Stimulated activated CD8-positive, alpha-beta memory T cell treated with anti-CD3 and anti-CD28 coated beads, Interleukin-7, amount 100 ng/mL, for 1 hour (primary cell): ENCODE measurements at regions not wholly inside any gene's neighbourhood (a gene's known extent, or its start where the extent isn't known, plus 50 kb on each side); places are given as distances from the start of the nearest gene placed in this dataset.

Experiments used
- DNase-seq, 2 donors: peaks; one replicate each; pipeline ENCODE4 v3.0.0-alpha.2; 2020; ENCODE audit warnings: low read depth in 2 of 2

GRCh38 chr6:145374570-145374969 lies 360.8 kb downstream of the EPM2A start:
- no peak for DNase-seq

DNA sequence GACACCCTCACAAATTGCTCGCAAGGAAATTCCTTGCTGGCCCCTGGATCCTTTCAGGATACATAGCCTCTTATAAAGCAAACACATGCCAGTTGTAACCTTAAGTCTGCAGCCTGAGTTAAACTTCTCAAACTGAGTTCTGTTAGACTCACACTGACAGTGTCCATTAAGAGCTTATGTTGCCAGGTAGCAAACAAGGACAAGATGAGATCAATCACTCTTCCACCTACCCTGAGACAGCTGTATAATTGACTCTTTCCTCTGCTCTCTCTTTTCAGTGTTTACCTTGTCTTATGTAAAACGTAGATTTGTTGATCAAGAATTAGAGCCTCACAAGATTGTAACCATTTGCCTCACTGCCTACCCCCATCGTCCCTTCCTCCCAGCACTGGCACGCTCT lies 359.8 kb downstream of the EPM2A start:
- no peak for DNase-seq

- no peak for DNase-seq
These were observed 355.1 kb downstream of the EPM2A start for GRCh38 chr6:145380186-145380585.

GRCh38 chr6:145381941-145382340 lies 353.4 kb downstream of the EPM2A start:
- no peak for DNase-seq

DNA sequence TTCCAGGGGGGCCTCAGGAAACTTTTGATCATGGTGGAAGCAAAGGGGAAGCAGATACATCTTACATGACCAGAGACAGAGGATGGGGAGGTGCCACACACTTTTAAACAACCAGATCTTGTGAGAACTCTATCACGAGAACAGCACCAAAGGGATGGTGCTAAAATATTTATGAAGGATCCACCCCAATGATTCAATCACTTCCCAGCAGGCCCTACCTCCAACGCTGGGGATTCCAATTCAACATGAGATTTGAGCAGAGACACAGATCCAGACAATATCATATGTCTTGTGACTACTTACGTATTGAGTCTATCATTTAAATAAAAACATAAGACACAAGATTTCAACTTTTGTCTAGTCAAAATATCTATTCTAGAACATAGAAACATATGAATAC lies 351.9 kb downstream of the EPM2A start:
- DNase-seq = no peak

DNA sequence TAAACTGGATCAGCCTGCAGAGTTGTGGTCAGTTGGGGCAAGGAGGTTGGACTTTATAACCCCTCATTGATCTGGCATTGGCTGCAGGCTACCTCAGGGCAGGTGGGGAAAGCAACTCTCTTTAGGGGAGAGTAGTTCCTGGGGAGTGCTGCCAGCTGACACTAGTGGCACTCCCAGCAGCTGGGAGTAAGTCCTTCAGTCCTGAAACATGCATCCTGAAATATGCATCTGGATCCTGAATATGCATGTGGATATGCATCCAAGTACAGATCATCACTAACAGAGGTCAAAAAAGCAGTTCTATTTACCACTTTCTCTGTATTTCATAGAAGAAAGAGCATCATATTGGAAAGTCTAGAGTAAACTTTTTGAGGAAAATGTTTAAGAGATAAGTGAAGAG lies 350.8 kb downstream of the EPM2A start:
- DNase-seq = no peak

GRCh38 chr6:145396499-145396898 lies 338.8 kb downstream of the EPM2A start:
- no peak for DNase-seq

- no peak for DNase-seq
These were observed 334.8 kb downstream of the EPM2A start for GRCh38 chr6:145400508-145400907.

- no peak for DNase-seq
These were observed 330.2 kb downstream of the EPM2A start for GRCh38 chr6:145405006-145405551.

DNA sequence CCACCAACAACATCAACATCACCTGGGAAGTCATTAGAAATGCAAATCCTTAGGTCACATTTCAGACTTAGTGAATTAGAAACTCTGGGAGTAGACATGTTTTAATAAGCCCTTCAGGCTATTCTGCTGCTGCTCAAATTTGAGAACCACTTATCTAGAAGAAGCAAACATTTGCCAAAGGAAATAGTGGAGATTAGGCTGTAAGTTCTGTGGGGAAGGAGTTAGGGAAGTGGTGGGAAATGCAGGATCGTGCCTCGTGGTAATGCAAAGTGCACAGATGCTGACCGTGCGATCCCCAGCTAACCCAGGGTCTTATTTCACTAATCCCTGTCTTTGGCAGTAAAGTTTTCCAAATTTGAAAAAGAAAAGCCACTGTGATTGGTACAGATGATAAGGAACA lies 328.5 kb downstream of the EPM2A start:
- no peak for DNase-seq

- DNase-seq = no peak
These were observed 319.7 kb downstream of the EPM2A start for GRCh38 chr6:145415616-145416015.

GRCh38 chr6:145420599-145420998 lies 314.7 kb downstream of the EPM2A start:
- DNase-seq = no peak

DNA sequence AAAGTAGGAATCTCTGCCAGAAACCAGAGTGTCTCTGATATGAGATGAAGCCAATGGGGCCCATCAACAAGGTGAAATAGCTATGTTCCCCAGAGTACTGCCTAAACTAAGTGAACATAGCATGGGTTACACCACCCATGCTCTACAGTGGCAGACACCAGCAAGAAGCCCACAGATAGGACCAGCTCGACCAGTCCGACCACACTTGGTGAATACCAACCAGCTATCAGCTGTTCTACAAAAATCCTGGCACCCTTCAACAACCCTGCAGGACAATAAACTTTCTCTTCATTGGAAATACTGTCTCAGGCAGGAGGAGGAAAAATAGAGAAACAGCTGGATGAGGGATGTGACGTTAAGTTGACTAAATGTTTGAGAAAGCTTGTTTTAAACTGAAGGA lies 311.4 kb downstream of the EPM2A start:
- no peak for DNase-seq

GRCh38 chr6:145427232-145427631 lies 308.1 kb downstream of the EPM2A start:
- no peak for DNase-seq

DNA sequence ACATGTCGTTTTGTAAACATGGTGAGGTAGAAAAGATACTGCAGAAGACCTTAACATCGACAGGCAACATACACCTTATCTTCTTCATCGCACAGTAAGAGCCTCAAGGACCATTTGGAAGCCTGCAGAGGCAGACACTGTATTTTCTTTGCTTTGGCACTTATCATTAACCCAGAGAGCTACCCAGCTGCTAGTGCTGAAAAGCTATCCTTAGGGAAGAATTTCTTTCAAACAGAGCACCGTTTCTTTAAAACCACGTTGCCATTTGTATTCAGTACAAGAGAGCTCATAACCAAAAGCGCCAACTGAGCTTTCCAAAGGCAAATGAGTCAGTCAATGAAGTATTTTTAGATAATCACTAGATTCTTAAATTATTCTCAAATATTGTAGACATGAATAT lies 306.6 kb downstream of the EPM2A start:
- no peak for DNase-seq

- DNase-seq = no peak
These were observed 293.2 kb downstream of the EPM2A start for GRCh38 chr6:145442110-145442509.

- no peak for DNase-seq
These were observed 289.6 kb downstream of the EPM2A start for GRCh38 chr6:145445674-145446073.

GRCh38 chr6:145451029-145451428 lies 284.3 kb downstream of the EPM2A start:
- no peak for DNase-seq

DNA sequence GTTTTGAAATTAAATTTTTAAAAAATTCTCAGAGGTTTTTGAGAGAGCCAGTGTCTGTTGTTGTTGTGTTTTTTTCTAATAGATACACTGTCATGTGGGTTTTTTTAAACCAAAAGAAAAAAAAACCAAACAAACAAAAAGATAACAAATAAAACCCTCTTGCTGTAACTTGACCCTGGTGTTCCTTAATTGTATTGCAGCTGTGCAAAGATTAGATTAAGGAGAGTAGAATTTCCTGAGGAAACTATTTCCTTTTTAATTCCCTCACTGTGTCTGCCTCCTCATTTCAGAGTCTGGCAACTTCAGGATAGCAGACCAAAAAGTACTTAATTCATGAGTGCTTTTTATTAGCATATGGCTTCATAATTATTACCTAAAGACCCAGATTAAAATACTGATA lies 281.9 kb downstream of the EPM2A start:
- no peak for DNase-seq

- DNase-seq = no peak
These were observed 281.3 kb downstream of the EPM2A start for GRCh38 chr6:145454006-145454405.

- no peak for DNase-seq
These were observed 277.8 kb downstream of the EPM2A start for GRCh38 chr6:145457556-145457955.

DNA sequence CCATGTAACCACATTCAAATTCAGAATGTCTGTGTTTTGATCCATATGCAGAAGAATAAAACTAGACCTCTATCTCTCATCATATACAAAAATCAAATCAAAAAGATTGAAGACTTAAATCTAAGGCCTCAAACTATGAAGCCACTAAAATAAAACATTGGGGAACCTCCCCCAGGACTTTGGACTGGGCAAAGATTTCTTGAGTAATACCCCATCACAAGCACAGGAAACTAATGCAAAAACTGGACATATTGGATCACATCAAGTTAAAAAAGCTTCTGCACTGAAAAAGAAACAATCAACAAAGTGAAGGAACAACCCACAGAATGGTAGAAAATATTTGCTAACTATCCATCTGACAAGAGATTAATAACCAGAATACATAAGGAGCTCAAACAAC lies 266.8 kb downstream of the EPM2A start:
- DNase-seq = no peak

DNA sequence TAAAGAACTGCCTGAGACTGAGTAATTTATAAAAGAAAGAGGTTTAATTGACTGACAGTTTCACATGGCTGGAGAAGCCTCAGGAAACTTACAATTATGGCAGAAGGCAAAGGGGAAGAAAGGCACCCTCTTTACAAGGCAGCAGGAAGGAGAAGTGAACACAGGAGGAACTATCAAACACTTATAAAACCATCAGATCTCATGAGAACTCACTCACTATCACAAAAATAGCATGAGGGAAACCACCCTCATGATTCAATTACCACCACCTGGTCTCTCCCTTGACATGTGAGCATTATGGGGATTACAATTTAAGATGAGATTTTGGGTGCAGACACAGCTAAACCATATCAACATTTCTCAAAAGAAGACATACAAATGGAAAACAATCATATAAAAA lies 266.3 kb downstream of the EPM2A start:
- DNase-seq = no peak

- no peak for DNase-seq
These were observed 259.4 kb downstream of the EPM2A start for GRCh38 chr6:145475794-145476396.
